ENCODE measurements at regions not wholly inside any gene's neighbourhood (a gene's known extent, or its start where the extent isn't known, plus 50 kb on each side); places are given as distances from the start of the nearest gene placed in this dataset.

DNA sequence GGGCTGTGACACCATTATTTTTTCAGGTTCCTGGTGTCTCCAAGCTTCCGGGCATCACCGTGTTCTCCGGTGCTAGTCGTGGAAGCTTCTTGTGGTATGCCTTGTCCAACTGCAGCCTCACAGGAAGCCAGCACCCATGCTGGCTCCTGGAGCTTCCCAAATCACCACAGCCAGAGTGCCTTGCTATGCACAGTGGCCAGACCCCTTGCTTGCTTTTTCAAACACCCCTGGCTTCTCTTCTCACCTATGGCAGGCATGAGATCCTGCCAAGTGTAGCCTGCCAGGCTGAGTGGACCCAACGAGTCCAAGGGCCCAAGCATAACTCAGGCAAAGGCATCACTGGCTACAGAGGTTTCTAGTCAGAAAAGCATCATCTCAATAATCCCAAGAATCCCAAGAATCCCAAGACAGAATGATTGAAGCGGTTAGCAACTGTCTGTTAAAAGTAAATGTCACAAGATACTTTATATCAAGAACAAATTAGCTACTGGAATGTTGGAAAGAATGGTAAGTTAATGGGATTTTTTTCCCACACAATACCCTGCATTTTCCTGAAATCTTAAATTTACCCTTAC, 1522.9 kb downstream of the PCDH18 start:
- H3K27me3 ChIP-seq, result no peaks in the 10 kb centered on the region

DNA sequence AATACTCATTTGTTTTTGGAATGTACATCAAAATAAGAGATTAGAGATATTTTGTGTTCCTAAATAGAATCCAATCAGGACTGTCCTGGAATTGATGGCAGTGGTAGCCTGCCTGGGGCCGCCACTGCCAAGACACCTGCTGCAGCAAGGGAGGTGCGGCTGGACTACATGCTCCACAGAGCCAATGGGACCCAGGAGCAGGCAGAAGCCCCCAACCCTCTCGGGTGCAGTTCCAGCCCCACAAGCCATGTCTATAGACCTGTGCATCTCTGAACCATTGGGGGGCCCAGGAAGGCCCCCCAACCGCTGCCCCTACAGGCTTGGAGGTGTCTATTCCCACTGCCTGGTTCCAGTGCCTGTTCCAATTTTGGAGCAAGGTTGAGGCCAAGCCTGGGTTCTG, 1524.3 kb downstream of the PCDH18 start:
- Histone ChIP-seq H3K9me3 (replicated peaks in 1 of 3) (no peaks in the 10 kb centered on the region), H3K27ac (no peak overlapping the region), H3K4me1 (replicated peaks in 1 of 2) (no peaks in the 10 kb centered on the region), H3K4me3 (no peak overlapping the region), H3K27me3 (no peaks in the 10 kb centered on the region), H3K36me3 (replicated peaks in 1 of 2) (no peaks in the 10 kb centered on the region)
- WGBS, 4 donors, result 71 to 95% (median 88%) methylated on average over 2 to 4 of the region's 4 CpGs
- intact Hi-C loops (cut with DNase I), result no loop called here
- TF ChIP-seq, protein P1, sequence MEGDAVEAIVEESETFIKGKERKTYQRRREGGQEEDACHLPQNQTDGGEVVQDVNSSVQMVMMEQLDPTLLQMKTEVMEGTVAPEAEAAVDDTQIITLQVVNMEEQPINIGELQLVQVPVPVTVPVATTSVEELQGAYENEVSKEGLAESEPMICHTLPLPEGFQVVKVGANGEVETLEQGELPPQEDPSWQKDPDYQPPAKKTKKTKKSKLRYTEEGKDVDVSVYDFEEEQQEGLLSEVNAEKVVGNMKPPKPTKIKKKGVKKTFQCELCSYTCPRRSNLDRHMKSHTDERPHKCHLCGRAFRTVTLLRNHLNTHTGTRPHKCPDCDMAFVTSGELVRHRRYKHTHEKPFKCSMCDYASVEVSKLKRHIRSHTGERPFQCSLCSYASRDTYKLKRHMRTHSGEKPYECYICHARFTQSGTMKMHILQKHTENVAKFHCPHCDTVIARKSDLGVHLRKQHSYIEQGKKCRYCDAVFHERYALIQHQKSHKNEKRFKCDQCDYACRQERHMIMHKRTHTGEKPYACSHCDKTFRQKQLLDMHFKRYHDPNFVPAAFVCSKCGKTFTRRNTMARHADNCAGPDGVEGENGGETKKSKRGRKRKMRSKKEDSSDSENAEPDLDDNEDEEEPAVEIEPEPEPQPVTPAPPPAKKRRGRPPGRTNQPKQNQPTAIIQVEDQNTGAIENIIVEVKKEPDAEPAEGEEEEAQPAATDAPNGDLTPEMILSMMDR (IDR thresholded peaks at IDR 0.05), result no peak
- TF ChIP-seq POLR2A (IDR thresholded peaks at IDR 0.05), result no peak
- DNase-seq, result no peak

More for the DNA sequence above, 1522.9 kb downstream of the PCDH18 start:
- Histone ChIP-seq H3K27ac (no peak overlapping the region), H3K36me3 (replicated peaks in 1 of 2) (no peaks in the 10 kb centered on the region), H3K9me3 (replicated peaks in 1 of 3) (no peaks in the 10 kb centered on the region), H3K4me3 (no peak overlapping the region), H3K4me1 (replicated peaks in 1 of 2) (no peaks in the 10 kb centered on the region)
- 81 to 87% (median 85%) methylated on average over 6 of the region's 6 CpGs for WGBS, 4 donors
- TF ChIP-seq POLR2A (IDR thresholded peaks at IDR 0.05), result no peak
- TF ChIP-seq, protein P1 (IDR thresholded peaks at IDR 0.05), result no peak
- DNase-seq, result no peak
- intact Hi-C loops (cut with DNase I), result no loop called here

DNA sequence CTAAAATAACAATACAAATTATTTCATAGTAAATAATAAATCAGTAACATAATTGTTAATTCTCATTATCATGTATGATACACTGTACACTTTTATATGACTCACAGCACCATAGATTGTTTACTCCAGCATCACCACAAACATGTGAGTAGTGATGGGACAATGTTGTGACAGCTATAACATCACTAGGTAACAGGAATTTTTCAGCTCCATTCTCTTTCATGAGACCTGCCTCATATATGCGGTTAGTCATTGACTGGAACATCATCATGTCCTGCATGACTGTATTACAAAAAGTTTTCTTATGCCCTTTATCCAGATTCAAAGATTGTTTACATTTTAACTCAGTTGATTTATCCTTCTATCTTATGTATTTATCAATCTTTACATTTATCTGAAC, 1530.0 kb downstream of the PCDH18 start:
- Histone ChIP-seq H3K36me3 (replicated peaks in 1 of 2) (no peaks in the 10 kb centered on the region), H3K9me3 (replicated peaks in 1 of 3) (no peaks in the 10 kb centered on the region), H3K27me3 (no peaks in the 10 kb centered on the region), H3K27ac (no peak overlapping the region), H3K4me3 (no peak overlapping the region), H3K4me1 (replicated peaks in 1 of 2) (no peaks in the 10 kb centered on the region)
- WGBS, 4 donors, result 93 to 98% (median 94%) methylated on average over 1 of the region's 1 CpG
- TF ChIP-seq POLR2A (IDR thresholded peaks at IDR 0.05), result no peak
- TF ChIP-seq, protein P1 (IDR thresholded peaks at IDR 0.05), result no peak
- no peak for DNase-seq
- intact Hi-C loops (cut with DNase I), result no loop called here

DNA sequence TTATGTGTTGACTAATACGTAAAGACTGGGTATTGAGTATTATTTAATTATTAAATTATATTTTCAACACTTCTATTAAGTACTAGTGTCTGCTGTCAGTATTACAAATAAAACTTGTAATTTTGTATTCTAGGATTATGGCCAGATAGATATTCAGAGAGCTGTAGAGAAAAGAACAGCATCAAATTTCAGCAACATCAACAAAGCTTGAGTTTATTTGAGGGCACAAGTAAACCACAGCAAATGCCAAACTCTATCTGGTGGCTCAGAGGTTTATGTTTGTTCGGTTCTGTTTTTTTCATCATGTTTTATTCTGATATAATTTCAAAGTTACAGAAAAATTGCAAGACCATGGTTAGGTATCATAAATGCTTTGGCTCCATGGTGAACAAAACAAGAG, 1530.5 kb downstream of the PCDH18 start:
- intact Hi-C loops (cut with DNase I), result no loop called here
- DNase-seq, result no peak
- Histone ChIP-seq H3K27ac (no peak overlapping the region), H3K27me3 (no peaks in the 10 kb centered on the region), H3K9me3 (replicated peaks in 1 of 3) (no peaks in the 10 kb centered on the region), H3K4me3 (no peak overlapping the region), H3K36me3 (replicated peaks in 1 of 2) (no peaks in the 10 kb centered on the region), H3K4me1 (replicated peaks in 1 of 2) (no peaks in the 10 kb centered on the region)
- 71 to 79% (median 75%) methylated on average over 2 of the region's 2 CpGs for WGBS, 4 donors
- TF ChIP-seq, protein P1 (IDR thresholded peaks at IDR 0.05), result no peak
- TF ChIP-seq POLR2A (IDR thresholded peaks at IDR 0.05), result no peak
